HFF-Myc (cell line): ENCODE measurements at regions not wholly inside any gene's neighbourhood (a gene's known extent, or its start where the extent isn't known, plus 50 kb on each side); places are given as distances from the start of the nearest gene placed in this dataset.

Source experiments
- DNase-seq: peaks from one replicate; pipeline ENCODE4 v3.0.0-alpha.2; 2011; ENCODE audit warnings: low read depth; ENCODE audit errors: extremely low read depth
- H3K4me3 ChIP-seq: replicated peaks from 2 replicates; pipeline ENCODE4 v1.5.1; 2011; ENCODE audit warnings: low read depth, mild to moderate bottlenecking, control low read depth, low read length
- CTCF ChIP-seq: IDR thresholded peaks from 2 replicates; pipeline ENCODE4 v1.5.1; 2012; ENCODE audit warnings: mild to moderate bottlenecking, low read depth, low read length, control low read depth; ENCODE audit errors: missing control alignments

GRCh38 chr7:48992816-48993215 lies 68.5 kb downstream of the CDC14C start:
- H3K4me3 ChIP-seq: no peak overlapping the region
- no peak for TF ChIP-seq CTCF
- no peak for DNase-seq

GRCh38 chr7:49001610-49002033 lies 77.3 kb downstream of the CDC14C start:
- DNase-seq: no peak

GRCh38 chr7:49010717-49011116 lies 86.4 kb downstream of the CDC14C start:
- H3K4me3 ChIP-seq: no peak overlapping the region
- no peak for DNase-seq
- TF ChIP-seq CTCF: no peak

More at GRCh38 chr7:49001610-49002033, 77.3 kb downstream of the CDC14C start:
- no peak overlapping the region for H3K4me3 ChIP-seq
- TF ChIP-seq CTCF: peak; percentile 35

- no peak for DNase-seq
- no peak for TF ChIP-seq CTCF
- no peak overlapping the region for H3K4me3 ChIP-seq
These were observed 90.5 kb downstream of the CDC14C start for GRCh38 chr7:49014870-49015269.

GRCh38 chr7:49020145-49020544 lies 95.8 kb downstream of the CDC14C start:
- no peak for DNase-seq
- H3K4me3 ChIP-seq: no peak overlapping the region
- no peak for TF ChIP-seq CTCF

GRCh38 chr7:49022448-49022847 lies 98.1 kb downstream of the CDC14C start:
- H3K4me3 ChIP-seq: no peak overlapping the region
- no peak for DNase-seq
- no peak for TF ChIP-seq CTCF
